GM20000 (cell line): ENCODE measurements at regions not wholly inside any gene's neighbourhood (a gene's known extent, or its start where the extent isn't known, plus 50 kb on each side); places are given as distances from the start of the nearest gene placed in this dataset.

ENCODE experiments used
- DNase-seq: peaks from one replicate; pipeline ENCODE4 v3.0.0; 2012; ENCODE audit warnings: low spot score
- CTCF ChIP-seq: IDR thresholded peaks from 2 replicates; pipeline ENCODE4 v1.5.1; 2012; ENCODE audit warnings: mild to moderate bottlenecking, control low read depth; ENCODE audit errors: extremely low read depth, missing control alignments

DNA sequence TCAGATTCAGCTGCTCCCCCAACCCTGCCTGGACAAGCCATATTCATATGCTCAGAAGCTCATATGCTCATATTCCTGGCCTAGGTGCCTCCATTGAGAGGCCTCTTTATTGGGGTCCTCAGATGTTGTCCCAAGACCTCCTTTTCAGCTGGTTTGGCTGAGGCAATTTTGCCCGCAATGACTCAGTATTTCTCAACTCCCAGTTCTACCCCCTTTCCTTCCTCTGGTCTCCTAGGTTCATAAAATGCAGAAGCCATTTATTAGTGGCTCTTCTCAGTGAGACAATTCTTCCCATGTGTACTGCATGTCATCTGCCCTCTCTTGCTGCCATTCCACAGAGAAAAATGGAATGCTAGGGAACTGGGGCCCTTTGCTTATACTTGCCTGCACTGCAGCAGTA is 110.7 kb downstream of the INHBA start:
- TF ChIP-seq CTCF = no peak
- DNase-seq = no peak

- no peak for DNase-seq
- TF ChIP-seq CTCF = no peak
Measured at GRCh38 chr7:41590986-41591385, 111.9 kb downstream of the INHBA start.

- no peak for TF ChIP-seq CTCF
- DNase-seq = no peak
Measured at GRCh38 chr7:41588341-41588740, 114.5 kb downstream of the INHBA start.

GRCh38 chr7:41586931-41587640 is 115.8 kb downstream of the INHBA start:
- DNase-seq = no peak
- no peak for TF ChIP-seq CTCF

DNA sequence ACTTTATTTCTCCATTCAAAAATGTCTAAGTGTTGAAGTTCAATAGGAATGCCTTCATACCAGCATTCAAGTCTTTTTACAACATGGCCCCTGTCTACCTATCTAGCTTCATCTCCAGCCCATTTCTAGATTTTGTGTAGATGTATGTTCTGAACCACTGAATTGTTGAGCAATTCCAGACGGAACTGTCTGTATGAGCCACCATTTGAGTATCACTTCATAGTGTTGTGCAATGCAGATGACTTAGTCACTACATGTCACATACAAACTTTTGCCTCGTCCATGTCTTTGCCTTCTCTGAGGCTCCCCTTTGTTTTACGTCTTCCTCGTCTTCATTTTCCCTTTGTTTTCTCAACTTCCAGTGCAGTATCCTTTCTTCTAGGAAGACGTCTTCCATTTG is 118.1 kb downstream of the INHBA start:
- DNase-seq = no peak
- TF ChIP-seq CTCF = no peak

DNA sequence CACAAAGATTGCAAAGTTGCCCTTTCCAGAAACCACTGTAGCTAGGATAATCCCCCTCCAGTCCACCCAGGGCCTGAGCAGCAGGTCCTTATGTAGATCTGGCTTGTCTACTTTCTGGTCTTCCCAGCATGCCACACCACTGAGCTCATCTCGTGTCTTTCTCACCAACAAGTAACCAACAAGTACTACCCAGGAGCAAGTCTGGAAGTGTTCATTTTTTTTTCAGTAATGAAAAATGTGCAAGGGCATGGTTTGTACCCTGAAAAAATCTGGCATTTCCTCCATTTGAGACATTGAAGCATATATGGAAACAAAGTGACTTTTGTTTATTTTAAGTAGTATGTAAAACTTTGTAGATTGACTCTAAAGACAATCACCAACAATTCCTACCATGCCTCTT is 120.8 kb downstream of the INHBA start:
- TF ChIP-seq CTCF = no peak
- no peak for DNase-seq

DNA sequence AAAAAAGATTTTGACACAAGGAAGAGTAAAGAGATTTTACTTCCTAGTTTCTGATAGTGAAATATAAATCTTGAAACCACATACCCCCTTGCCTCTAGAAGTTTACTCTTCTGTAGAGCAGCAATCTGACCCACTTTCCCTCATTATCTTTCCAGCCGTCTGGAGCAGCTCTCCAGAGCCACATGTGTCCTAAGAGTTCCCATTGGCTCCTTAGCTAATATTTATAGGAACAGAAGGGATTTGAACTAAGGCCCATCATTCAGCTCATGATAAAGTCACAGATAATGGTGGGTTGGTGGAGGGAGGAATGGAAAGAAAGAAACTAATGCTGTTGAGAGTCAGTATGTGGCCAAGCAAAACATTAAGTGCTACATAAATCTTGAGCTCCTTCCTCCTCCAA is 121.8 kb downstream of the INHBA start:
- DNase-seq = no peak

More for the DNA sequence above, 121.8 kb downstream of the INHBA start:
- TF ChIP-seq CTCF = no peak
